ENCODE measurements at regions not wholly inside any gene's neighbourhood (a gene's known extent, or its start where the extent isn't known, plus 50 kb on each side); places are given as distances from the start of the nearest gene placed in this dataset.

DNA sequence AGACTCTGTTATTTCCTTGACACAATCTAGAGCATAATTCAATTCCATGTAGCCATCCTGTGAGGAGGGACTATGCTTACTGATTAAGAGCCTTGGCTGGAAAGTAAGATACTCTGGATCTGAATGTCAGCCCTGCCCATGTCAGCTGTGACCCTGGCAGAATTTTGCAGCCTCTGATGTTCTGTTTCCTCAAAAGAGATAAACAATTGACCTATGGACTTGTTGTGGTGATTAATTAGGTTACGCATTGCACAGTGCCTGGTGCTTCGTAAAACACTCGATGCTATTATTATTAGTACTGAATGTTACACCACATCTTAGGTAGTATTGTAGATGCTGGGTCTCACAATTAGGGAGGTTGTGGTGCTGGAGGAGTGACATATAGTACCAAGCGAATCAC is 161.3 kb upstream of the MEIS2 start:
- DNase-seq: no peak

DNA sequence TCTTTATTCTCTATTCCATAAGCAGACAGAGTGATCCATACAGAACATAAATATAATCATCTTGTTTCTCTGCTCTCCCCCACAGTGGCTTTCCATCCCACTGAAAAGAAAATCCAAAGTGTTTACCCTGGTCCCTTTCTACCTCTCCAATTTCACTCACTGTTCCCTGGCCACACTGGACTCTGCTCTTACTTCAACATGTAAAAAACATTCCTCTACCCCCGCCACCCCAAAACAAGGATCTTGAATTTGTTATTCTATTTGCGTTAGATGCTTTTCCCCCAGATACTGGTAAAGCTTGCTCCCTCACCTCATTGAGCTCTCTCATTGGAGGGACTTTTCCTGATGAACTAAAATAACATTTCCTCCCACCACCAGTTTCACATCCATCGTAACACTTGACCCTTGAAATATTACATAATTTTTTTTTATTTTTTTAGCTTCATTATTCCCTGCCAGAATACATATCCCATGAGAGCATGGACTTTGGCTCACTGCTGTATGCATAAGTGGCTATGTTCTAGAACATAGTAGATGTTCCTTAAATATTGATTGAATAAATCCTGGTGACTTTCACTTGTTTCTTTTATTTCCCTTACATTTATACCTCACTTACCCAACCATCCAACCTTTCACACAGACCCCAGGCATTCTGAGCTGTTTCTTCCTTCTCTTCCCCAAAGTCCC is 162.7 kb upstream of the MEIS2 start:
- no peak for DNase-seq

DNA sequence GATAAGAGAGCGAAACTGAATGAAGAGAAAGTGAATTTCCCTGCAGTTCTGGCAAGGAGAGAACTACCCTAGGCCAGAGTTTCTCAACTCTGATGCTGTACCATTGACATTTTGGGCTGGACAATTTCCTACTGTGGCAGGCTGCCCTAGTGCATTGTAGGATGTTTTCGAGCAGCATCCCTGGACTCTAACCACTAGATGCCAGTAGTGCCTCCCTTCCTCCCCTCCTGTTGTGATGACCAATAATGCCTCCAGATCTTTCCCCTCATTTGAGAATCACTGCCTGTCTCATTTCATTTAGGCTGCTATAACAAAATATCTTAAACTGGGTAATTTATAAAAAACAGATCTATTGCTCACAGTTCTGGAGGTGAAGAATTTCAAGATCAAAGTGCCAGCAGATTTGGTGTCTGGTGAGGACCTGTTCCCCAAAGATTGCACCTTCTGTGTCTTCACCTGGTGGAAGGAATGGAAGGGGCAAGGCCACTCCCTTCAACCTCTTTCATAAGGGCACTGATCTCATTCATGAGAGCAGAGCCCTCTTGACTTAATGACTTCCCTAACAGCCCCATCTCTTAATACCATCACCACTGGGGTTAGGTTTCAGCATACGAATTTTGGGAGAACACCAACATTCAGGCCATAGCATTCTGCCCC is 188.9 kb upstream of the MEIS2 start:
- peak; percentile 36 for DNase-seq

DNA sequence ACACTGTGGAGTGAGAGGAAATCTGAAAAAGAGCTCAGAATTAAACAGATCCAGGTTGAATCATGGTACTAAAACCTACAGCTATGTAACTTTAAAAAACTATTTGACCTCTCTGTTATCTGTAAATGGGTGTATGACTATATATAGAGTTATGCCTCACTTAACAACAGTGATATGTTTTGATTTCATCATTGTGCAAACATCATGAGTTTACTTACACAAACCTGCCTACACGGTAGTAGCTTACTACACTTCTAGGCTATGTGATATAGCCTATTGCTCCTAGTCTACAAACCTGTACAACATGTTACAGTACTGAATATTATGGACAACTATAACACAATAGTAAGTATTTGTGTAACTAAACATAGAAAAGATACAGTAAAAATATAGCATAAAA is 191.6 kb upstream of the MEIS2 start:
- DNase-seq: no peak

DNA sequence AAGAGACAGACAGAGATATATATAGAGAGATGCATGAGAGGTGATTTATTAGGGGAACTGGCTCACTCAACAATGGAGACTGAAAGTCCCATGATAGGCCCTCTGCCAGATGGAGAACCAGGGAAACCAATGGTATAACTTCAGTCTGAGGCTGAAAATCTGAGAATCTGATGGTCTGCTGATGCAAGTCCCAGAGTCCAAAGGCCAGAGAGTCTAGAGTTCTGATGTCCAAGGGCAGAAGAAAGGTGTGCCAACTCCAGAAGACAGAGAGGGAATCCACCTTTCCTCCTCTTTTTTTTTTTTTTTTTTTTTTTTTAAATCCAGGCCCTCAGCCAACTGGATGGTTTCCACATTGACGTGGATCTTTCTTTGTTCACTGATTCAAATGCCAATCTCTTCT is 197.9 kb upstream of the MEIS2 start:
- no peak for DNase-seq

DNA sequence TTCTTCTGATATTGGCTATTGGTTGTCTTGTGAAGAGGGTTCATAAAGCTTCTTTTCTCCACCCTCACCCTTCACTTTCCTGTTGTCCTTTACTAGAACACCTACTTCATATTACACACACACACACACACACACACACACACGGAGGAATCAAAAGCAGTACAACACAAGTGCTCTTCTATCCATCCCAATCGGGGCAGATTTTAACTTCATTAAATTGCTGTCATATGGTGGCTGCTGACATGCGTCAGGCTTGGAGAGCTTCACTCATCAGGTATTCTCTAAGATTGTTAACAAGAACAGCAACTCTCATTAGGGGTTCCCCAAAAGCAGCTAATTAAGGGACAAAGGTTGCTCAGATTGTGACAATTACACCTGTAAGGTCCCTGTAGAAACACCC is 239.1 kb upstream of the MEIS2 start:
- DNase-seq: no peak

DNA sequence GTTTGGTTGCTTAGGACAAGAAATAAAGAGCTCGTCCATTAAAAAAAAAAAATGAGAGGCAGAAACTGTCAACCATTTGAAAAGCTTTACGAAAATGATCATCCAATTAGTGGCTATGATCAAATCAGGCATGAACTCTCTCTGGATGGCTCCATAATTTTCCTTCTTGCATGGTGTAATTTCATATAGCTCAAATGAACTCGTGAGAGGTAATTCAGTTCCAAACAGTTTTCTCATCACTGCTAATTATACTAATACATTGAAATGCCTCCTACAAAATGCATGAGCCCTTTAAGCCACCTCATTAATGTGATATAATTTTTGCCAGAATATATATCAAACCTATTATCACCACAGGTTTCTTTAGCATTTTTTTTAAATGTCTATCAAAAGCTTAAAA is 239.5 kb upstream of the MEIS2 start:
- DNase-seq: no peak

DNA sequence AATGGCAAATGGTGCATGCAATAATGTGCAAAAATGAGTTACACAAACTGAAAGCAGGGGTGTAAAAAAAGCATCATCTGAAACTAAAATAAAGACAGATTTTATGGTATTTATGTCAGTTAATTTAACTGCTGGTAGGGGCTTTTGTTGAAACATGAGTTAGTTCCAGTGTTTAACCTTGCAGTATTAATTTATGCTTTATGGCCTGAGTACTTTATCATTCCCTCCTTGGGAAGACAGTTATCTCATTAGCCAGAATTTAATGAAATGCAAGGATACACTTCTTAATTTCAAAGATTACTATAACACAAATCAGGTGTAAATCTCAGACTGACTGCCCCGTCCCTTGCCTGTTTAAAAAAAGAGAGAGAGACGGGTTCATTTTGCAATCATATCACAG is 240.1 kb upstream of the MEIS2 start:
- no peak for DNase-seq

DNA sequence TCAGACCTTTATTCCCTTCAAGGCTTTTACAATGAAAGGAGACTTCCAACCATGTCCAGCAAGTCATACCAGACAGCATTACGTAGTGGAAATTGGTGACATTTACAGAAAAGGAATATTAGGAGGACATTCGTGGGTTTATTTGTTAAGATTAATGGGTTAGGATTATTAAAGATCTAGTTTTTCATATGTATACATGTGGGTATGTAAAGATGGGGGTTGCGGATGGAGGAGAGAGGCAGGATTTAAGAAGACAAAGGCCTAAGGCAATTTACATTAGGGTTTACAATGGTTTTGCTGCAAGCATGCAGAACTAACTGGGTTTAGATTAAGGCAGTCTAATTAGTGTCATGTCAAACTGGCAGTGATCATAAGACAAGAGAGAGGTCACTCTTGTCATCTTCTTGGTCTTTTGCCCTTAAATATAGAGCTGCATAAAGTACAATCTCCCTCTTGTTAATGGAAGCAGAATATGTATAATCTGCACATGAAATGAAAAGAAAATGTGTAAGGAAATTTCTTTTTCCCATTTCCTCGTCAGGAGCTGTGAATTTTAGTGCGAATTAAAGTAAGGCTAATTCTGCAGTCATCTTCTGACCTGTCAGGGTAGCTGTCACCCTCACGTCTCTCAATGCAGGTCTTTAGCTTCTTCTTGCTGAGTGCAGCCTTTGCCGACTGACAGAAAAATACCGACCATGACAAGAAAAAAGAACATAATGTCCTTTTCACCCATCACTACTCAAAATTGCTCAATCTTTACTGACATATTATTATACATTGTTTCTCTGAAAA is 258.9 kb upstream of the MEIS2 start:
- no peak for DNase-seq

DNA sequence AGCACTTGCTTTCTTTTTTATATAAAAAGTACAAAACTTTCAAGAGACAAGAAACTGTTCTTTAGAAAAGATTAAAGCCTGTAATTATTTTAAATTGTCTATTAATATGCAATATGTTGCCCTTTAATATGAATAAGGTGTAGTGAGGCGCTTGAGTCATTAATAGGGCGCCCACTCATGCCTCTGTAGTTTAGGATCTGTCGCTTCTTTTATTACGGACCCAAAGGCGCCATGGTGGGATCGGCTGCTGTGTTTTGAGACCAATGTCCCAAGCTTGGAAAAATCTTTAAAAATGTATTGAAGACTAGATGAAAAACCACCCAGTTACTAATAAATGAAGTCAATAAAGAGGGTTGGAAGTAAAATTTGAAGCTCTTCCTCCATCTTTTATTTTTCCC is 259.5 kb upstream of the MEIS2 start:
- DNase-seq: no peak

DNA sequence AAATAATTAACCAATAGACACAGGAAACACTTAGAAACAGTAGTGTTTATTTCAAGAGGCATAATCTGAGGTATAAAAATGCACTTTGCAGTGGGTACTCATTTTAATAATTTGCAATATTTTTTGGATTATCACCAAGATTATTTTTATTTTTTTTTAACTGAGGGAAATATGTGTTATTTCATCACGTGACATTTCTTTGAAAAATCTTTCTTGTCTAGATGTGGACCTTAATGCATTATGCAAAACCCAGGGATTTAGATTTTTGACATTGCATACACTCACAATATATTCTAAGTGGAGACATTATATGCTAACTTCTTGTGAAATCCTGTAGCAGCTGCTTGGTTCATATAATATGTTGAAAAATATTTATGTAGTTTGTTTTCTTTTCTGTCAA is 260.4 kb upstream of the MEIS2 start:
- DNase-seq: no peak

DNA sequence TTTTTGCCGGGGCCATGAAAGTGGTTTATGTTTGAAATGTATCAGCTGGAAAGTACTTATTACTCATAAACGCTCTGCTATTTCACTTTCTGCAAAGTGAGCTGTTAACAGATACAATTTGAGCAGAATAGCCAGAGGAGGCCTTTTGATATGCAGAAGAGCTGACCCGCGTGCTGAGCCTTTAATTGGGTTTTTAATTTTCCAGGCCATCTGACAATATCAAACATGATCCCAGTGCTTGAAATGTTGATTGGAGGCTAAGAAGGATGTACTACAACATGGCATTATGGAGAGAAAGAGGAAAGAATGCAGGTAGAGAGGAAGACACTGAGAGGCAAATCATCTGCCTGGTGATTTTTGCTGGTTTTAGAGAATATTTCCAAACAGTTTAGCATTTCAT is 261.3 kb upstream of the MEIS2 start:
- no peak for DNase-seq

DNA sequence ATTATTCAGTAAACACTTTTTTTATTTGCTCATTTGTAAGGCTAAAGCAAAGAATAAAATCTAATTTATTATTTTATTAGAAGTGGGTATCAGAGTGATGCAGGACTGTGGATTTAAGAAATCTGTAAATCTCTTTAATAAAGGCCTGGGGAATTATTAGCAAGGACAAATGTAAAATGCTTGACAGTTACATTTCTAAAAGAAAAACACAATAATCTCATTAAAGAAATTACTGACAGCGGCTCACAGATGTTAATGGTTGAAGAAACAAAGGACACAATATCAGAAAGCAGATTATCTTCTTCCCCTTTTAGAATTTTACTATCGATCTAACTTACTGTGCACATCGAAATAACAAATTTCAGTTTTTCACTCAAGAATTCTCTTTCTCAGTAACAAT is 262.1 kb upstream of the MEIS2 start:
- no peak for DNase-seq

DNA sequence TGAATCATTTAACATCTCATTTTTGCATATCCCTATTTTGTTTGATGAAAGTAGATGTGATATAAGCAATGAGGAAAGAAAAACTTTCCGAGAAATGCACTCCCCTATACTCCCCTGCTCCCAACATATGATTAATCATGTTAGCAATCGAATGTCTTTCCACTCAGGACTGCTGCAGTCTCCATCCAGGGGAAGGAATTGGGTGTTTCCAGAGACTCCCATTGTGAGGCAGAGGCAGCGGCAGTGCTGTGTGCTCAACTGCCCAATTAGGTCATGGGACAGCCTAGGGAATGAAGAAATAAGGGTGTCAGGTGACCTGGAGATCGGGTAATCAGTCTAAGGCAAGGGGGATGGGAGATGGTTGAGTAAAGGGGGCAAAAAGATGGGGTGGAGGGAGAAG is 268.6 kb upstream of the MEIS2 start:
- no peak for DNase-seq

DNA sequence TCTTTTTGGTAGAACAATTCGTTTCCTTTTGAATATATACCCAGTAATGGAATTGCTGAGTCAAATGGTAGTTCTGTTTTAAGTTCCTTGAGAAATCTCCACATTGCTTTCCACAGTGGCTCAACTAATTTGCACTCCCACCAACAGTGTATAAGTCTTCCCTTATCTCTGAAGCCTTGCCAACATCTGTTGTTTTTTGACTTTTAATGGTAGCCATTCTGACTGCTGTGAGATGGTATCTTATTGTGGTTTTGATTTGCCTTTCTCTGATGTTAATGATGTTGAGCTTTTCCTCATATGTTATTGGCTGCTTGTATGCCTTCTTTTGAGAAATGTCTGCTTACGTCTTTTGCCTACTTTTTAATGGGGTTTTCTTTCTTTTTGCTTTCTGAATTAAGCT is 270.6 kb upstream of the MEIS2 start:
- no peak for DNase-seq

DNA sequence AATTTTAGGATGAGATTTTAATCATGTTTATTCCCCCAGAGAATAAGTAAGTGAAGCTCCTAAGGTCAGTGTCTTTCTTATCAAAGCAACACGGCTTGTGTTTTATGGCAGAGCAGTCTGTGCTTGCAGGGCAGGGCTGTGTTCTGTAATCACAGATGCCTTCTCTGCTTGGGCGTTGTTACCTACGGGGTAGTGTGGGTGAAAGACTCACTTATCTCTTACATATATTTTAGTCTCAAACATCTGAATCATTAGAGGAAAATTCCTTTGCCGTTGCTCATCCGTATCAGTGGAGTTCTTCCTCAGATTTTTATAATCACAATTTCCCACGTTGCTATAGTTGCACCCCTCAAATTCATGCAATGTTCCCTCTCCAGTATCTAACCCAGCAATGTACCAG is 271.7 kb upstream of the MEIS2 start:
- DNase-seq: peak; percentile 54

DNA sequence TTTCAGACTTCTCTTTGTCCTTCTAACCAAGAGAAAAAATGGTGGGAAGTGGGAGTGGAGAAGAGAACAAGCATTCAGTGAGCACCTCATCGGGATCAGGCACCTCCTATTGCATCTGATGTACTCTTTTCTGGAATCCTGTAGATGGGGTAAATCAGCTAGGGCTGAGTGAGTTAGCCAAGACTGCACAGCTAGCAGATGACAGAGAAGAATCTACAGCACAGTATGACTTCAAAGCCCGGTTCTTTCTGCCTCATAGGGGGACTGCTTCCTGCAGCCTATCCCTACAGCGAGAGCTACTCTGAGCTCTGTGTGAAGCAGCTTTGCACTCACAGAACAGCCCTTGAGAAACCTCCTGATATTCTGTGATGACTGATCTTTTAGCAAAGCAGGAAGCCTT is 275.2 kb upstream of the MEIS2 start:
- peak; percentile 21 for DNase-seq

DNA sequence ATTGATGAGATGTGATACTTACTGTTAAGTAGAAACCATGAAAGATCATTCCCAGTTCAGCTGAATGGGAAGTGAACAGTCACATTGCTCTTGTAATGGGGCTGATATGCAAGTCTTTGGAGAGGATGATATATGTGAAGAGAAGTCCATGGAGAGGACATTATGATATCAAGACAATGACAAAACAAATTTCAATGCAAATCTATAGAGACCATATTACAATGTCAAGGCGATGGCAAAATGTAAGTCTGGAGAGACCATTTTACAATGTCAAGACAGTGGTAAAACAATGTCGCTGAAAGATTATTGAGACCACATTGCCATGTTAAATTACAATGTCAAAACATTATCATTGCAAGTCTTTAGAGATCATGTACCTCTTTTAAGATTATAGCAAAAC is 277.1 kb upstream of the MEIS2 start:
- no peak for DNase-seq

DNA sequence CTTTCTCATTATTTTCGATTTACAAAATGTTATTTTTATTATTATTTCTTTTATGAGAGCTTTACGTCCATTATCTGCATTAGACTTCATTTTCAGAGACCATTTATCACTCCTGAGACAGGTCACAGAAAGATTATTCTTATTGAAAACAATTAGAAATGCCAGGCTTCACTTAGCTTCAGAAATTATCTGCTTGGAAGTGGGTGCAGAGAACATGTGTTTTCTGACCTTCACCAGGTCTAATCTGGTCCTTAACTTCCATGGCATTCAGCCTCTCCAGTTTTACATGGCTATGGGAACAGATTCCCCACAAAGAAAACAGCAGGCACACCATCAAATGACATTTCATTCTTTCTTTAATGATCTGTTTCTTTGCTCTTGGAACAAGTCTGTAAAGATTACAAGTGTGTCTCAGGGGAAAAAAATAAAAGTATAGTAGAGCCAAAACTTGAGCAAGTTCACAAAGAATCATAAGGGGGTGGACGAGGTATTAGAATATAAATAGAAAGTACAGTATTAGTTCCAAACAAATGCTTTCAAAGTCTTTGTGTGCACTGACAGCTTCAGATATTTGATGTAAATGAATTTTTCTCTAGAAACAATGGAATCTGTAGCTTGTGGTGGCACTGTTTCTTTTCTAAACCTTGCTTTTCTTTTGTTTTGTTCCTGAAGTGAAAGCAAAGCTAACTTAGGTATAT is 294.2 kb upstream of the MEIS2 start:
- no peak for DNase-seq

DNA sequence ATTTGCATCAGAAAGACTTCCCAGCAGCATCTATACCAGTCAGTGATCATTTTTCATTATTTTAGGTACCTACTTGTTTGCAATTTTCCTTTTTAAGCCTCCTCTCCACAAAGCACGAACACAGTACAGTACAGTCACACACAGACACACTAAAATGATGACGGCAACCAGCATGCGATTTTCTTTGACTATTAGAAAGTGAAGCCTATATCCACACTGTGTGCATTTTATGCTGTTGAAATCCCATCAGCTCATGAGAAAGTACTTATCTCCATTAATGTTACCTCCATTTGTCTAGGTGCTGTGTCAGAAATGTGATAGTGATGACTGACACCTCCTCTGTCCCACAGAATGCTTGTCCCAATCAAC is 294.7 kb upstream of the MEIS2 start:
- DNase-seq: no peak

DNA sequence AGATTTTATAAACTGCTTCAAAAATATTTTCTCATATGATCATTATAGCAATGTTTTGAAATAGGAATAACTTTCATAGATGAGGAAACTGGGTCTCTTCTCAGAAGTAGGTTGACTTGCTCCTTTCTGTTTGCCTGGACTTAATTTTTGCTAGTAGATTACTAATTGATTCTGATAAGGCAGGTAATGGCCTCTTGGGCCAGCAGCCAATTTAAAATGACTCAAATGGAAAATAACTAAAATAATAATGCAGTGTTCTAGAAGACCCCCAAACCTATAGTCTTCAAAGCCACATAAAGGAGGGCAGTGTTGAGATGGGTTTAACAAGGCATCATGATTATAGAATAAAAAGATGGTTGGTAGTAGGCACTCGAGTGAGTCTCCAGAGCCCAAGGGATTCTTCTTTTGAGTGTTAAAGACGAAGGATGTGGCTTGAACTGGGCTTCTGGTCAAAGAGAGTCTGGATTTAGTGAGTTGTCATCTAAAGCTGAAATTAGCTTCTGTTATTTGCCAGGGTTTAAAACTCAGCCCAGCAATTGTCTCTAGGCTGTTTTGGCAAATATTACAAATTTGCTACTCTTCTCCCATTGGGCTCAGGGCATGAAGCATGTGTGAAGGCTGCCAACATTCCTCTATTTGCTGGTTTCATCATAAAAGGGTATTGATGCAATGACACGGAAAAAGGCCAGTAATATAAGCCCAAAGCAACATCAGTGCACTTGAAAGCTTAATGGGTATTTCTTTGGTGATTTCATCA is 297.1 kb upstream of the MEIS2 start:
- no peak for DNase-seq

DNA sequence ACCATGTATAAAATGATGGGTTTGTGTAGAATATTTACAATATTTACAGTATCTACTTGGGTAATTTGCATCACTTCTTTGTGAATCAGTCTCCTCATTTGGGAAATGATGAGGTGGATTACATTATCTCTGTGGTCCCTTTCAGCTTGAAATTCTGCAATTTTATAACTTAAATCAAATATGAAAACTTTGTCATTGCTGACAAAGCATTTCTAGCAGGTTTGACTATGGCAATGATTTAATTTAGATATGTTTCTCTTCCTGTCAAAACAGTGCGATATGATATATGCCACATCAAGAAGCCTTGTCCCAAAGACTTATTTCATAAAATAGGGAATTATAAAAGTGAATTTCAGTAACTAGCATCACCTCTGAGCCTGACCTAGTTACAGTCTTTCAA is 315.8 kb upstream of the MEIS2 start:
- DNase-seq: no peak

DNA sequence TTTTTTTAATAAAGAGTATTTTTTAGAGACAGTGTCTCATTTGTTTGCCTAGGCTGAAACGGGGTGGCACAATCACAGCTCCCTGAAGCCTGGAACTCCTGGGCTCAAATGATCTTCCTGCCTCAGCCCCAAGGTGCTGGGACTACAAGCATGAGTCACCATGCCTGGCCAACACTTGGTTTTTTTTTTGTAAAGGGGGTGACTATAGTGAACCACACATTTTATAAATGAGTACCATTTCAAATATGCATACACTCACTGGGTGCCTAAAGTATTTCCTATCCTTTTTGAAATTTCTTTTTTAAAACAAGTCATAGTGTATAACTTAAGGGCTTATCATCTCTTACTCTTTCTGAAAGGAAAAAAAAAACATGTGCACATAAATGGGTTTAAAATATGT is 325.2 kb upstream of the MEIS2 start:
- peak; percentile 82 for DNase-seq
